BLaER1 treated with 17β-estradiol and CSF1 and Interleukin-3, amounts not matched to agents 10 nM and 100 nM (cell line): ENCODE measurements at regions not wholly inside any gene's neighbourhood (a gene's known extent, or its start where the extent isn't known, plus 50 kb on each side); places are given as distances from the start of the nearest gene placed in this dataset.
A peak's percentile ranks its signal among the peaks of the same experiment; 100 is the strongest.

ENCODE experiments used
- H3K27ac ChIP-seq, 11 experiments: shearing (Covaris generic); formaldehyde crosslinking; 2 replicates each; pipeline ENCODE4 v1.8.1; 2022
- H3K27me3 ChIP-seq, 11 experiments: shearing (Covaris generic); formaldehyde crosslinking; 2 replicates each; pipeline ENCODE4 v1.8.1; 2022
- H3K36me3 ChIP-seq, 11 experiments: shearing (Covaris generic); formaldehyde crosslinking; 2 replicates each; pipeline ENCODE4 v1.8.1; 2022
- H3K4me1 ChIP-seq, 10 experiments: shearing (Covaris generic); formaldehyde crosslinking; 2 replicates each; pipeline ENCODE4 v1.8.1; 2022
- H3K4me2 ChIP-seq, 11 experiments: shearing (Covaris generic); formaldehyde crosslinking; 2 replicates each; pipeline ENCODE4 v1.8.1; 2022
- H3K4me3 ChIP-seq, 10 experiments: shearing (Covaris generic); formaldehyde crosslinking; 2 replicates each; pipeline ENCODE4 v1.8.1; 2022
- H3K9ac ChIP-seq, 11 experiments: shearing (Covaris generic); formaldehyde crosslinking; 2 replicates each; pipeline ENCODE4 v1.8.1; 2022
- H3K9me3 ChIP-seq, 11 experiments: shearing (Covaris generic); formaldehyde crosslinking; replicated peaks in 1 of 11; 2 replicates each; pipeline ENCODE4 v1.8.1; 2022
- H4K20me1 ChIP-seq, 11 experiments: shearing (Covaris generic); formaldehyde crosslinking; 2 replicates each; pipeline ENCODE4 v1.8.1; 2022
- Cebpa-rat ChIP-seq, 11 experiments: shearing (Covaris generic); IDR thresholded peaks; 2 replicates each; pipeline ENCODE4 v1.8.1; 2022

GRCh38 chr6:132952986-132953385 is 138.6 kb downstream of the RPS12 start:
- Histone ChIP-seq H3K4me2 (peak overlapping the region in 7 of 11 experiments; percentile 4 to 62 (median 52); a peak in 13 of 22 replicates), H3K9me3 (no peaks in the 10 kb centered on the region), H3K4me3 (no peak overlapping the region), H3K27ac (no peak overlapping the region), H3K4me1 (peaks cover 0 to 20% (median 13%) of the 10 kb centered on the region in 10 experiments; a peak in 12 of 20 replicates), H3K36me3 (no peaks in the 10 kb centered on the region), H3K27me3 (no peaks in the 10 kb centered on the region), H4K20me1 (no peaks in the 10 kb centered on the region), H3K9ac (no peak overlapping the region)
- no peak for TF ChIP-seq Cebpa-rat (IDR thresholded peaks at IDR 0.05)

DNA sequence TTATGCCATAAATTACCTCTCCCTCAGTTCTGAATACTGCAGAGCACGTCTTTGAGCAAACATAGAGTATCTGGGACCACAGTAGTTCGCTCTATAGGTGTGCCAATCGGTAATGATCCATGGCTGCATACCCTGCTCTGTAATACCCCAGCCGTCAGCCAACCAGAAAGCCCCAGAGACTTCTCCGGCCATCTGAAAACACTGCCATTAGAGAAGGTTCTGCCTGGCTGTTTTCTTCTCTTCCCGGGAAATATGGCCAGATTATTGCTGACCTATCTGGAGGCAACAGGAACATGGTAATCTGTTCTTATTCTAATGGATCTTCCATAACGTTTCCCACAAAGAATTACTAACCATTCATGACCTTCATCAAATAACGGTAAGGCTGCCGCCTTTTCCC is 139.9 kb downstream of the RPS12 start:
- Histone ChIP-seq H3K36me3 (no peaks in the 10 kb centered on the region), H3K27me3 (no peaks in the 10 kb centered on the region), H3K27ac (no peak overlapping the region), H4K20me1 (no peaks in the 10 kb centered on the region), H3K4me2 (no peak overlapping the region), H3K4me3 (no peak overlapping the region), H3K9me3 (no peaks in the 10 kb centered on the region), H3K9ac (no peak overlapping the region), H3K4me1 (peaks cover 0 to 20% (median 13%) of the 10 kb centered on the region in 10 experiments; a peak in 12 of 20 replicates)
- no peak for TF ChIP-seq Cebpa-rat (IDR thresholded peaks at IDR 0.05)

- H3K27me3 ChIP-seq, result no peaks in the 10 kb centered on the region
- no peak for TF ChIP-seq Cebpa-rat (IDR thresholded peaks at IDR 0.05)
Observed at GRCh38 chr6:132954936-132955335, 140.6 kb downstream of the RPS12 start.

GRCh38 chr6:132959639-132960326 is 145.4 kb downstream of the RPS12 start:
- H4K20me1 ChIP-seq, result no peaks in the 10 kb centered on the region
- no peak overlapping the region for H3K27ac ChIP-seq
- no peaks in the 10 kb centered on the region for H3K36me3 ChIP-seq
- peaks cover 5 to 22% (median 12%) of the 10 kb centered on the region in 10 experiments; a peak in 17 of 20 replicates for H3K4me1 ChIP-seq
- H3K27me3 ChIP-seq, result no peaks in the 10 kb centered on the region
- no peaks in the 10 kb centered on the region for H3K9me3 ChIP-seq
- TF ChIP-seq Cebpa-rat (IDR thresholded peaks at IDR 0.05), result no peak
- H3K4me3 ChIP-seq, result no peak overlapping the region
- no peak overlapping the region for H3K9ac ChIP-seq
- H3K4me2 ChIP-seq, result peak overlapping the region in 7 of 11 experiments; percentile 12 to 55 (median 27); a peak in 6 of 22 replicates

More at GRCh38 chr6:132954936-132955335, 140.6 kb downstream of the RPS12 start:
- Histone ChIP-seq H3K36me3 (no peaks in the 10 kb centered on the region), H3K9me3 (no peaks in the 10 kb centered on the region), H4K20me1 (no peaks in the 10 kb centered on the region), H3K9ac (no peak overlapping the region), H3K27ac (no peak overlapping the region), H3K4me3 (no peak overlapping the region), H3K4me2 (no peak overlapping the region), H3K4me1 (peaks cover under 1 to 20% (median 13%) of the 10 kb centered on the region in 10 experiments; a peak in 17 of 20 replicates)

GRCh38 chr6:132960720-132961119 is 146.4 kb downstream of the RPS12 start:
- H3K9me3 ChIP-seq, result no peaks in the 10 kb centered on the region
- no peak overlapping the region for H3K27ac ChIP-seq
- no peak for TF ChIP-seq Cebpa-rat (IDR thresholded peaks at IDR 0.05)
- H3K4me2 ChIP-seq, result peak overlapping the region in 8 of 11 experiments; percentile 4 to 55 (median 34); a peak in 10 of 22 replicates
- peaks cover 5 to 22% (median 12%) of the 10 kb centered on the region in 10 experiments; a peak in 17 of 20 replicates for H3K4me1 ChIP-seq
- no peaks in the 10 kb centered on the region for H3K27me3 ChIP-seq
- no peaks in the 10 kb centered on the region for H3K36me3 ChIP-seq
- H4K20me1 ChIP-seq, result no peaks in the 10 kb centered on the region
- no peak overlapping the region for H3K4me3 ChIP-seq
- H3K9ac ChIP-seq, result no peak overlapping the region

- peaks cover 5 to 22% (median 12%) of the 10 kb centered on the region in 10 experiments; a peak in 17 of 20 replicates for H3K4me1 ChIP-seq
- H3K4me2 ChIP-seq, result peak overlapping the region in 8 of 11 experiments; percentile 4 to 55 (median 34); a peak in 10 of 22 replicates
- no peak overlapping the region for H3K9ac ChIP-seq
- no peaks in the 10 kb centered on the region for H4K20me1 ChIP-seq
- H3K27ac ChIP-seq, result no peak overlapping the region
- H3K4me3 ChIP-seq, result no peak overlapping the region
- no peaks in the 10 kb centered on the region for H3K9me3 ChIP-seq
- no peaks in the 10 kb centered on the region for H3K27me3 ChIP-seq
- TF ChIP-seq Cebpa-rat (IDR thresholded peaks at IDR 0.05), result no peak
- no peaks in the 10 kb centered on the region for H3K36me3 ChIP-seq
Observed at GRCh38 chr6:132961122-132961521, 146.8 kb downstream of the RPS12 start.

DNA sequence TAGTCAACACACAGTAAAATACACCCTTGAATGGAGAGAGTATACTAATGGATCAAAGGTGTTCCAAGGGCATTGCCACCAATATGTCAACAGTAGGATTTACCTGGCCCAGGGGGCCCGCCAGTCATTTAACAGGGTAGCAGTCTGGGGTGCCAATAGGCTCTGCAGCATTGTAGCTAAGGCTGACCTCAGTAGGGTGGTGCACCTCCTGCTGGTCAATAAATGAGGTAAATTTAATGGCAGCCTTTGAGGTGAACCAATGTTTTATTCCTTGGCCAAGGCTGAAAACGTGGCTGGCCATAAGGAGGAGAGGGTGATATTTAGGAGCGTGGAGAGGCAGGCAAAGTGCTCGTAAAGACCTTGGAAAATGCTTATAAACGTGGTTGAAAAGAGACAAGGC is 147.2 kb downstream of the RPS12 start:
- Histone ChIP-seq H3K36me3 (no peaks in the 10 kb centered on the region), H3K4me1 (peaks cover 5 to 22% (median 12%) of the 10 kb centered on the region in 10 experiments; a peak in 17 of 20 replicates), H3K9me3 (no peaks in the 10 kb centered on the region), H4K20me1 (no peaks in the 10 kb centered on the region), H3K27ac (no peak overlapping the region), H3K27me3 (no peaks in the 10 kb centered on the region), H3K9ac (no peak overlapping the region), H3K4me2 (0 out of 22 replicates have a peak overlapping the region, but pooled peaks of 2 of the 11 experiments have one; percentile 41 to 46), H3K4me3 (no peak overlapping the region)
- no peak for TF ChIP-seq Cebpa-rat (IDR thresholded peaks at IDR 0.05)

- peaks cover 5 to 22% (median 12%) of the 10 kb centered on the region in 10 experiments; a peak in 17 of 20 replicates for H3K4me1 ChIP-seq
- H3K9ac ChIP-seq, result no peak overlapping the region
- no peak for TF ChIP-seq Cebpa-rat (IDR thresholded peaks at IDR 0.05)
- H3K4me2 ChIP-seq, result peak overlapping the region in 1 of 11 experiments; percentile 24; a peak in 2 of 22 replicates
- H4K20me1 ChIP-seq, result no peaks in the 10 kb centered on the region
- no peaks in the 10 kb centered on the region for H3K9me3 ChIP-seq
- H3K27me3 ChIP-seq, result no peaks in the 10 kb centered on the region
- no peak overlapping the region for H3K4me3 ChIP-seq
- H3K27ac ChIP-seq, result no peak overlapping the region
- H3K36me3 ChIP-seq, result no peaks in the 10 kb centered on the region
Observed at GRCh38 chr6:132962936-132963868, 148.8 kb downstream of the RPS12 start.
